ENCODE measurements at regions not wholly inside any gene's neighbourhood (a gene's known extent, or its start where the extent isn't known, plus 50 kb on each side); places are given as distances from the start of the nearest gene placed in this dataset.

DNA sequence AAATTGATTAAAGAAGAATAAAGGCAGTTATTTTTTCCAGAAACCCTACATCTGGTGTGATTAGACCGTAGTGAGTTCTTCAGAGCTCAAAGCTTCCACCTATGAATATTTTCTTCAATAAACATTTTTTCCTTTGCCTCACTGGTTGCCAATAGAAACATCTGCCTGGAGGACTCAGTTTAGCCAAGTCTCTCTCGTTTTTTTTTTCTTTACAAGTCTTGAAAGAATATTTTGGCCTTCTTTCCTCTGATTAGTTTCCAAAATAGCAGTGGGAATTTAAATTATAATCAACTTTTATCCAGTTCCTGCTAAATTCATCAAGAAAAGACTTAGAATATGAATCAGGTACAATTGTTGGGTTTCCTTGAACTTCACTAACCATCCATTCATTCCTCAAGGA lies 897.5 kb downstream of the TLE1 start:
- TF ChIP-seq, protein P1, sequence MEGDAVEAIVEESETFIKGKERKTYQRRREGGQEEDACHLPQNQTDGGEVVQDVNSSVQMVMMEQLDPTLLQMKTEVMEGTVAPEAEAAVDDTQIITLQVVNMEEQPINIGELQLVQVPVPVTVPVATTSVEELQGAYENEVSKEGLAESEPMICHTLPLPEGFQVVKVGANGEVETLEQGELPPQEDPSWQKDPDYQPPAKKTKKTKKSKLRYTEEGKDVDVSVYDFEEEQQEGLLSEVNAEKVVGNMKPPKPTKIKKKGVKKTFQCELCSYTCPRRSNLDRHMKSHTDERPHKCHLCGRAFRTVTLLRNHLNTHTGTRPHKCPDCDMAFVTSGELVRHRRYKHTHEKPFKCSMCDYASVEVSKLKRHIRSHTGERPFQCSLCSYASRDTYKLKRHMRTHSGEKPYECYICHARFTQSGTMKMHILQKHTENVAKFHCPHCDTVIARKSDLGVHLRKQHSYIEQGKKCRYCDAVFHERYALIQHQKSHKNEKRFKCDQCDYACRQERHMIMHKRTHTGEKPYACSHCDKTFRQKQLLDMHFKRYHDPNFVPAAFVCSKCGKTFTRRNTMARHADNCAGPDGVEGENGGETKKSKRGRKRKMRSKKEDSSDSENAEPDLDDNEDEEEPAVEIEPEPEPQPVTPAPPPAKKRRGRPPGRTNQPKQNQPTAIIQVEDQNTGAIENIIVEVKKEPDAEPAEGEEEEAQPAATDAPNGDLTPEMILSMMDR (IDR thresholded peaks at IDR 0.05): no peak
- no peak for TF ChIP-seq POLR2A (IDR thresholded peaks at IDR 0.05)

Data from body of pancreas (tissue), 4 donors.